HepG2 (cell line): ENCODE measurements at regions not wholly inside any gene's neighbourhood (a gene's known extent, or its start where the extent isn't known, plus 50 kb on each side); places are given as distances from the start of the nearest gene placed in this dataset.

Source experiments
- BATF2 ChIP-seq: sonication (generic); formaldehyde crosslinking; IDR thresholded peaks from 2 replicates; pipeline ENCODE4 v1.8.0; 2022; ENCODE audit warnings: mild to moderate bottlenecking, missing genetic modification reagents, moderate library complexity
- BHLHE40 ChIP-seq: IDR thresholded peaks from 2 replicates; pipeline ENCODE4 v1.6.1; 2011; ENCODE audit warnings: low read length, improper control_type of control experiment
- FOXP4 ChIP-seq: sonication (generic); formaldehyde crosslinking; IDR thresholded peaks from 2 replicates; pipeline ENCODE4 v1.4.0; 2020; ENCODE audit warnings: missing genetic modification reagents
- HES4 ChIP-seq: sonication (generic); formaldehyde crosslinking; IDR thresholded peaks from 2 replicates; pipeline ENCODE4 v1.9.0; 2021; ENCODE audit warnings: mild to moderate bottlenecking, missing genetic modification reagents, borderline replicate concordance
- KLF12 ChIP-seq: sonication (generic); formaldehyde crosslinking; IDR thresholded peaks from 2 replicates; pipeline ENCODE4 v1.4.0; 2020; ENCODE audit warnings: missing genetic modification reagents, borderline replicate concordance
- PBX2 ChIP-seq: IDR thresholded peaks from 2 replicates; pipeline ENCODE4 v1.6.1; 2016; ENCODE audit warnings: control low read depth
- PCBP1 ChIP-seq: fragments of 200-400 bp; formaldehyde crosslinking; IDR thresholded peaks from 2 replicates; pipeline ENCODE4 v1.6.1; 2017; ENCODE audit warnings: mild to moderate bottlenecking, low read depth, low read length, borderline replicate concordance
- RARG ChIP-seq: sonication (generic); formaldehyde crosslinking; IDR thresholded peaks from 2 replicates; pipeline ENCODE4 v1.4.0; 2020; ENCODE audit warnings: low read depth, mild to moderate bottlenecking, missing genetic modification reagents
- SOX5 ChIP-seq: IDR thresholded peaks from 2 replicates; pipeline ENCODE4 v1.6.1; 2016; ENCODE audit warnings: borderline replicate concordance
- SRSF1 ChIP-seq: fragments of 200-400 bp; formaldehyde crosslinking; optimal IDR thresholded peaks from 2 replicates; pipeline ENCODE3; 2017; ENCODE audit warnings: mild to moderate bottlenecking, low read depth, low read length, moderate library complexity
- ZBTB44 ChIP-seq: sonication (generic); formaldehyde crosslinking; IDR thresholded peaks from 2 replicates; pipeline ENCODE4 v1.4.0; 2020; ENCODE audit warnings: missing genetic modification reagents
- ZBTB7A ChIP-seq: sonication (generic); formaldehyde crosslinking; IDR thresholded peaks from 2 replicates; pipeline ENCODE4 v1.8.0; 2022; ENCODE audit warnings: mild to moderate bottlenecking, missing genetic modification reagents
- ZEB1 ChIP-seq: IDR thresholded peaks from 2 replicates; pipeline ENCODE4 v1.6.1; 2012; ENCODE audit warnings: mild to moderate bottlenecking, low read depth, inconsistent platforms; ENCODE audit not compliant: insufficient replicate concordance
- ZFX ChIP-seq: sonication (generic); formaldehyde crosslinking; IDR thresholded peaks from 2 replicates; pipeline ENCODE4 v1.4.0; 2020; ENCODE audit warnings: mild to moderate bottlenecking, low read depth, missing genetic modification reagents, moderate library complexity
- ZIK1 ChIP-seq: sonication (generic); formaldehyde crosslinking; IDR thresholded peaks from 2 replicates; pipeline ENCODE4 v1.5.0; 2020; ENCODE audit warnings: mild to moderate bottlenecking, low read depth, missing genetic modification reagents, borderline replicate concordance
- ZNF605 ChIP-seq: sonication (generic); formaldehyde crosslinking; IDR thresholded peaks from 2 replicates; pipeline ENCODE4 v1.8.0; 2022; ENCODE audit warnings: mild to moderate bottlenecking, missing genetic modification reagents
- ZNF891 ChIP-seq: sonication (generic); formaldehyde crosslinking; IDR thresholded peaks from 2 replicates; pipeline ENCODE4 v1.5.0; 2020; ENCODE audit warnings: mild to moderate bottlenecking, missing genetic modification reagents
- TF ChIP-seq, protein P1 (sequence below): IDR thresholded peaks from 2 replicates; pipeline ENCODE4 v1.4.0; 2020; ENCODE audit warnings: mild to moderate bottlenecking, missing genetic modification reagents
- TF ChIP-seq, protein P2 (sequence below): sonication (generic); formaldehyde crosslinking; IDR thresholded peaks from 2 replicates; pipeline ENCODE4 v1.8.1; 2023; ENCODE audit warnings: mild to moderate bottlenecking, inconsistent platforms, moderate library complexity, missing genetic modification reagents, borderline replicate concordance

- no peak for TF ChIP-seq ZFX
- no peak for TF ChIP-seq ZIK1 (CRISPR knock-in tag)
- TF ChIP-seq RARG (CRISPR knock-in tag) = no peak
- no peak for TF ChIP-seq ZEB1
- TF ChIP-seq ZBTB44 (CRISPR knock-in tag) = no peak
- TF ChIP-seq, protein P1, sequence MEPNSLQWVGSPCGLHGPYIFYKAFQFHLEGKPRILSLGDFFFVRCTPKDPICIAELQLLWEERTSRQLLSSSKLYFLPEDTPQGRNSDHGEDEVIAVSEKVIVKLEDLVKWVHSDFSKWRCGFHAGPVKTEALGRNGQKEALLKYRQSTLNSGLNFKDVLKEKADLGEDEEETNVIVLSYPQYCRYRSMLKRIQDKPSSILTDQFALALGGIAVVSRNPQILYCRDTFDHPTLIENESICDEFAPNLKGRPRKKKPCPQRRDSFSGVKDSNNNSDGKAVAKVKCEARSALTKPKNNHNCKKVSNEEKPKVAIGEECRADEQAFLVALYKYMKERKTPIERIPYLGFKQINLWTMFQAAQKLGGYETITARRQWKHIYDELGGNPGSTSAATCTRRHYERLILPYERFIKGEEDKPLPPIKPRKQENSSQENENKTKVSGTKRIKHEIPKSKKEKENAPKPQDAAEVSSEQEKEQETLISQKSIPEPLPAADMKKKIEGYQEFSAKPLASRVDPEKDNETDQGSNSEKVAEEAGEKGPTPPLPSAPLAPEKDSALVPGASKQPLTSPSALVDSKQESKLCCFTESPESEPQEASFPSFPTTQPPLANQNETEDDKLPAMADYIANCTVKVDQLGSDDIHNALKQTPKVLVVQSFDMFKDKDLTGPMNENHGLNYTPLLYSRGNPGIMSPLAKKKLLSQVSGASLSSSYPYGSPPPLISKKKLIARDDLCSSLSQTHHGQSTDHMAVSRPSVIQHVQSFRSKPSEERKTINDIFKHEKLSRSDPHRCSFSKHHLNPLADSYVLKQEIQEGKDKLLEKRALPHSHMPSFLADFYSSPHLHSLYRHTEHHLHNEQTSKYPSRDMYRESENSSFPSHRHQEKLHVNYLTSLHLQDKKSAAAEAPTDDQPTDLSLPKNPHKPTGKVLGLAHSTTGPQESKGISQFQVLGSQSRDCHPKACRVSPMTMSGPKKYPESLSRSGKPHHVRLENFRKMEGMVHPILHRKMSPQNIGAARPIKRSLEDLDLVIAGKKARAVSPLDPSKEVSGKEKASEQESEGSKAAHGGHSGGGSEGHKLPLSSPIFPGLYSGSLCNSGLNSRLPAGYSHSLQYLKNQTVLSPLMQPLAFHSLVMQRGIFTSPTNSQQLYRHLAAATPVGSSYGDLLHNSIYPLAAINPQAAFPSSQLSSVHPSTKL (CRISPR knock-in tag) = 0 out of 2 replicates have a peak, but pooled peaks have one; percentile 21
- no peak for TF ChIP-seq ZNF891 (CRISPR knock-in tag)
- no peak for TF ChIP-seq SRSF1
- 0 out of 2 replicates have a peak, but pooled peaks have one; percentile 30 for TF ChIP-seq BATF2 (CRISPR knock-in tag)
- TF ChIP-seq ZNF605 (CRISPR knock-in tag) = no peak
- TF ChIP-seq PCBP1 = no peak
- TF ChIP-seq KLF12 = no peak
- peak; percentile 14; the same call in 1 of the 2 replicates for TF ChIP-seq FOXP4 (CRISPR knock-in tag)
- TF ChIP-seq HES4 (CRISPR knock-in tag) = no peak
- TF ChIP-seq ZBTB7A (CRISPR knock-in tag) = no peak
- TF ChIP-seq SOX5 = peak; percentile 76
- 0 out of 2 replicates have a peak, but pooled peaks have one; percentile 16 for TF ChIP-seq BHLHE40
- TF ChIP-seq, protein P2, sequence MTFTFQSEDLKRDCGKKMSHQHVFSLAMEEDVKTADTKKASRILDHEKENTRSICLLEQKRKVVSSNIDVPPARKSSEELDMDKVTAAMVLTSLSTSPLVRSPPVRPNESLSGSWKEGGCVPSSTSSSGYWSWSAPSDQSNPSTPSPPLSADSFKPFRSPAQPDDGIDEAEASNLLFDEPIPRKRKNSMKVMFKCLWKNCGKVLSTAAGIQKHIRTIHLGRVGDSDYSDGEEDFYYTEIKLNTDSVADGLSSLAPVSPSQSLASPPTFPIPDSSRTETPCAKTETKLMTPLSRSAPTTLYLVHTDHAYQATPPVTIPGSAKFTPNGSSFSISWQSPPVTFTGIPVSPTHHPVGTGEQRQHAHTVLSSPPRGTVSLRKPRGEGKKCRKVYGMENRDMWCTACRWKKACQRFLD (CRISPR knock-in tag) = no peak
- no peak for TF ChIP-seq PBX2 (CRISPR knock-in tag)
Measured at GRCh38 chr1:216902669-216903381, 179.6 kb upstream of the ESRRG start (continued).
